AG04450 (cell line): ENCODE measurements at regions not wholly inside any gene's neighbourhood (a gene's known extent, or its start where the extent isn't known, plus 50 kb on each side); places are given as distances from the start of the nearest gene placed in this dataset.
A peak's percentile ranks its signal among the peaks of the same experiment; 100 is the strongest.

Experiments used
- CTCF ChIA-PET: fragments of 300-600, 350-600 bp; formaldehyde crosslinking; extraction: SDS; loops from one replicate; lab custom pipeline; 2022; ENCODE audit warnings: antibody characterized with exemption, inconsistent platforms; lab: Charles Lee
- POLR2A ChIA-PET: fragments of 350-600 bp; formaldehyde crosslinking; extraction: SDS; loops from one replicate; lab custom pipeline; 2021; ENCODE audit warnings: antibody characterized with exemption, inconsistent platforms; lab: Yijun Ruan, JAX
- DNase-seq: peaks from one replicate; pipeline ENCODE4 v3.0.0-alpha.2; 2011; ENCODE audit warnings: low read depth, low spot score
- H3K27ac ChIP-seq: one replicate; pipeline ENCODE4 v1.5.1; 2012; ENCODE audit warnings: low read depth, low read length, control low read depth
- H3K27me3 ChIP-seq: one replicate; pipeline ENCODE4 v1.6.0; 2012; ENCODE audit warnings: low read length; ENCODE audit not compliant: control insufficient read depth, insufficient read depth
- H3K4me3 ChIP-seq: 2 replicates; pipeline ENCODE4 v1.5.1; 2011; ENCODE audit warnings: mild to moderate bottlenecking, low read depth, low read length, control low read depth
- H3K9me3 ChIP-seq: 2 replicates; pipeline ENCODE4 v1.5.1; 2012; ENCODE audit warnings: low read length; ENCODE audit not compliant: control insufficient read depth, insufficient read depth
- CTCF ChIP-seq: IDR thresholded peaks from 2 replicates; pipeline ENCODE4 v1.5.1; 2011; ENCODE audit warnings: low read depth, low read length, control low read depth, inconsistent platforms

GRCh38 chr4:41349021-41349420, 92.3 kb downstream of the UCHL1 start:
- TF ChIP-seq CTCF: no peak
- POLR2A ChIA-PET: no interaction called here
- no peak overlapping the region for H3K4me3 ChIP-seq
- no peaks in the 10 kb centered on the region for H3K9me3 ChIP-seq
- DNase-seq: no peak
- CTCF ChIA-PET: no interaction called here
- H3K27ac ChIP-seq: no peak overlapping the region
- H3K27me3 ChIP-seq: no peaks in the 10 kb centered on the region

- Histone ChIP-seq H3K27me3 (peaks cover 33% of the 10 kb centered on the region), H3K9me3 (no peaks in the 10 kb centered on the region; the same call in 1 of the 2 replicates), H3K27ac (no peak overlapping the region), H3K4me3 (no peak overlapping the region)
- DNase-seq: no peak
- CTCF ChIA-PET: interaction anchor here (0.6 to 1.1 kb wide), 2 partner anchors 98 to 100 kb away, joined by 3 read pairs; no protein-coding TSS in a partner anchor
- no peak for TF ChIP-seq CTCF
- POLR2A ChIA-PET: no interaction called here
Measured at GRCh38 chr4:41358647-41359421, 102.1 kb downstream of the UCHL1 start.

GRCh38 chr4:41359422-41359775, 102.7 kb downstream of the UCHL1 start:
- POLR2A ChIA-PET: no interaction called here
- no peaks in the 10 kb centered on the region; the same call in 1 of the 2 replicates for H3K9me3 ChIP-seq
- H3K27me3 ChIP-seq: peaks cover 34% of the 10 kb centered on the region
- DNase-seq: no peak
- no peak overlapping the region for H3K4me3 ChIP-seq
- TF ChIP-seq CTCF: no peak
- CTCF ChIA-PET: no interaction called here
- H3K27ac ChIP-seq: no peak overlapping the region

- H3K27me3 ChIP-seq: peaks cover 35% of the 10 kb centered on the region
- H3K9me3 ChIP-seq: no peaks in the 10 kb centered on the region; the same call in 1 of the 2 replicates
- DNase-seq: no peak
- no peak for TF ChIP-seq CTCF
- no peak overlapping the region; the same call in 1 of the 2 replicates for H3K4me3 ChIP-seq
- ChIA-PET CTCF (no interaction called here), POLR2A (no interaction called here)
- H3K27ac ChIP-seq: no peak overlapping the region
Measured at GRCh38 chr4:41359836-41360213, 103.1 kb downstream of the UCHL1 start.

GRCh38 chr4:41360214-41360920, 103.6 kb downstream of the UCHL1 start:
- CTCF ChIA-PET: interaction anchor here (0.6 kb wide), 1 partner anchor 284 kb away, joined by 3 read pairs; no protein-coding TSS in a partner anchor
- H3K27ac ChIP-seq: no peak overlapping the region
- DNase-seq: no peak
- TF ChIP-seq CTCF: no peak
- POLR2A ChIA-PET: no interaction called here
- H3K27me3 ChIP-seq: peaks cover 36% of the 10 kb centered on the region
- peak overlapping the region; percentile 56 for H3K4me3 ChIP-seq
- no peaks in the 10 kb centered on the region; the same call in 1 of the 2 replicates for H3K9me3 ChIP-seq
